HG02840 (cell line): ENCODE measurements at regions not wholly inside any gene's neighbourhood (a gene's known extent, or its start where the extent isn't known, plus 50 kb on each side); places are given as distances from the start of the nearest gene placed in this dataset.

ENCODE experiments used
- ATAC-seq: cut with Tn5 transposase; IDR thresholded peaks from one replicate; pipeline ENCODE4 v1.9.1; 2021; ENCODE audit warnings: mild to moderate bottlenecking, moderate library complexity, moderate number of reproducible peaks; ENCODE audit not compliant: unreplicated experiment, low FRiP score

GRCh38 chr19:16021796-16022195 lies 54.5 kb upstream of the TPM4 start:
- ATAC-seq = no peak

GRCh38 chr19:16022251-16022650 lies 54.0 kb upstream of the TPM4 start:
- no peak for ATAC-seq

- no peak for ATAC-seq
These were observed 53.6 kb upstream of the TPM4 start for GRCh38 chr19:16022681-16023080.

GRCh38 chr19:16023146-16023915 lies 53.0 kb upstream of the TPM4 start:
- ATAC-seq = no peak

- ATAC-seq = no peak
These were observed 51.8 kb upstream of the TPM4 start for GRCh38 chr19:16024266-16025107.

DNA sequence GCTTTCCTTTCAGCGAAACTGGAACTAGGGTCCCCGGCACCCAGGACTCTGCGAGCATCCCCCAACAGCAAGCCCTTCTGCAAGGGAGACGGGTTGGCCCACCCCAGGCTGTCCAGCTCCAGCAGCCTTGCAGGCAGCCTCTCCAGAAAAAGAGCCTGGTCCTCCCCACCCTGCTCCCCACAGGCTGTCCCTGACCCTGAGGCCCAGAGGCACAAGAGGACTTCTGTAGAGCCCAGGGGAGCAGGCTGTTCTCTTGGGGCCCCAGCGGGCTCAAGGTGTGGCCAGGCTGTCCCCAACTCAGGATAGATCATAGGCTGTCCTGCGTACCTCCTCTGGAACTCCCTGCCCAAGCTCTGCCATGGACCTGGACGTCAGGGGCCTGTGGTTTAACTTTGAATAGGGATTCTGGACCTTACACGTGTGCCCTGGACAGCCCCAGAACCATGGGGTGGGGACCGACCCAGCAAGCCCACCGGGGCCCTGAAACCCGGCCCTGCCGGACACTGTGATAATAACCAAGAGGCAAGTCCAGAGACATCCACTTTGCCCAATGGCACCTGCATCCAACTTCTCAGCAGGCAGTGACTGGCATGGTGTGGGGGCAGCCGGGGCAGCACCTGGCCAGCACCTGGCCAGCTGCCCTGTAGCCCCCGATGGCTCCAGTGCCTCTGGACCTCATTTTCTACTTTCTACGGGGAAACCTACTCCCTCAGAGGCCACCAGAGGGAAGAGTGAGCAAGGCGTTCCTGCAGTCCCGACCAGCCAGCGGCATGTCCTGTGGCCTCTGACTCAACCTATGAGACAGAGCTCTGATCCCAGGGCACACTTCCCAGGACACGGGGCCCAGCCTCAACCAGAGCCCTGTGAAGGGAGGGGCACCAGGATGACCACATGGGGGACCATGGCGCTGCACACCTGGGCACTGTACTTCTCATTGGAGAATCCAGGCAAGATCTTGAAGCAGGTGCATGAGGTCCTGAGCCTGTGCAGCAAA lies 50.9 kb upstream of the TPM4 start:
- ATAC-seq = no peak

DNA sequence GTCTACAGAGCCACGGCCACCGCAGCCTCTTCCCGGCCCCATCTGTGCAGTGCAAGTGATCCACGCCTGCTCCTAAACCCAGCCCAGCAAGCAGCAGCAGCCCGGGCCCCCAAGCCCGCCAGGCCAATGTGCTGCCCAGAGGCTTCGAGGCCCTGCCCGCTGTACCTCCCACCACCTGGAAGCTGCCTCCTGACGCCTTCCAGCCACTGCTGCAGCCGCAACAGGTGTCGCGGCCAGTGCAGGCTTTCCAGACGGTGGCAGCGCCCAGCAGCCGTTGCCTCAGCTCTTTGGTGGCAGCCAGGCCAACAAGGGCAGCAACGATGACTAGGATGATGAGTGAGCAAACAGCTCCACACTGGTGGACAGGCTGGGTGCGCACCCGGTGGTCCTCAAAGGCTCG lies 50.2 kb upstream of the TPM4 start:
- no peak for ATAC-seq
